ENCODE measurements at regions not wholly inside any gene's neighbourhood (a gene's known extent, or its start where the extent isn't known, plus 50 kb on each side); places are given as distances from the start of the nearest gene placed in this dataset.

- no peak for TF ChIP-seq FOXP2 (optimal IDR thresholded peaks at IDR 0.05; ENCODE audit: borderline replicate concordance, extremely low read depth, extremely low read length, insufficient read depth)
- no peak for TF ChIP-seq SIN3A (IDR thresholded peaks at IDR 0.05; ENCODE audit: borderline replicate concordance, insufficient read depth, low read length)
- TF ChIP-seq TAF1 (IDR thresholded peaks at IDR 0.05; ENCODE audit: borderline replicate concordance, insufficient read depth, low read length) = no peak
- no peak for TF ChIP-seq POLR2AphosphoS5 (IDR thresholded peaks at IDR 0.05; ENCODE audit: low read depth, low read length)
- TF ChIP-seq REST (IDR thresholded peaks at IDR 0.05; ENCODE audit: insufficient read depth in 1 of 2, low read depth in 2 of 2, low read length in 2 of 2) = no peak
Observed at GRCh38 chr5:38777111-38777510, 68.7 kb upstream of the OSMR start.

- TF ChIP-seq FOXP2 (optimal IDR thresholded peaks at IDR 0.05; ENCODE audit: borderline replicate concordance, extremely low read depth, extremely low read length, insufficient read depth) (no peak), REST (IDR thresholded peaks at IDR 0.05; ENCODE audit: insufficient read depth in 1 of 2, low read depth in 2 of 2, low read length in 2 of 2) (no peak), TAF1 (IDR thresholded peaks at IDR 0.05; ENCODE audit: borderline replicate concordance, insufficient read depth, low read length) (no peak), SIN3A (IDR thresholded peaks at IDR 0.05; ENCODE audit: borderline replicate concordance, insufficient read depth, low read length) (no peak), POLR2AphosphoS5 (IDR thresholded peaks at IDR 0.05; ENCODE audit: low read depth, low read length) (no peak)
Observed at GRCh38 chr5:38780316-38780715, 65.5 kb upstream of the OSMR start.

GRCh38 chr5:38780945-38781344 is 64.9 kb upstream of the OSMR start:
- TF ChIP-seq SIN3A (IDR thresholded peaks at IDR 0.05; ENCODE audit: borderline replicate concordance, insufficient read depth, low read length) (no peak), FOXP2 (optimal IDR thresholded peaks at IDR 0.05; ENCODE audit: borderline replicate concordance, extremely low read depth, extremely low read length, insufficient read depth) (no peak), POLR2AphosphoS5 (IDR thresholded peaks at IDR 0.05; ENCODE audit: low read depth, low read length) (no peak), REST (IDR thresholded peaks at IDR 0.05; ENCODE audit: insufficient read depth in 1 of 2, low read depth in 2 of 2, low read length in 2 of 2) (no peak), TAF1 (IDR thresholded peaks at IDR 0.05; ENCODE audit: borderline replicate concordance, insufficient read depth, low read length) (no peak)

- no peak for TF ChIP-seq SIN3A (IDR thresholded peaks at IDR 0.05; ENCODE audit: borderline replicate concordance, insufficient read depth, low read length)
- TF ChIP-seq TAF1 (IDR thresholded peaks at IDR 0.05; ENCODE audit: borderline replicate concordance, insufficient read depth, low read length) = no peak
- no peak for TF ChIP-seq POLR2AphosphoS5 (IDR thresholded peaks at IDR 0.05; ENCODE audit: low read depth, low read length)
- no peak for TF ChIP-seq REST (IDR thresholded peaks at IDR 0.05; ENCODE audit: insufficient read depth in 1 of 2, low read depth in 2 of 2, low read length in 2 of 2)
- TF ChIP-seq FOXP2 (optimal IDR thresholded peaks at IDR 0.05; ENCODE audit: borderline replicate concordance, extremely low read depth, extremely low read length, insufficient read depth) = no peak
Observed at GRCh38 chr5:38782180-38782835, 63.5 kb upstream of the OSMR start.

Measured in PFSK-1 (cell line).